Brain microvascular endothelial cell (primary cell): ENCODE measurements at regions not wholly inside any gene's neighbourhood (a gene's known extent, or its start where the extent isn't known, plus 50 kb on each side); places are given as distances from the start of the nearest gene placed in this dataset.

Experiments
- DNase-seq: peaks from one replicate; pipeline ENCODE4 v3.0.0-alpha.2; 2020
- H3K27ac ChIP-seq: fragments of 250-450 bp; sonication (Bioruptor Pico); 2 replicates; pipeline ENCODE4 v1.5.1; 2020; ENCODE audit warnings: mild to moderate bottlenecking, moderate library complexity
- H3K27me3 ChIP-seq: fragments of 250-450 bp; sonication (Bioruptor Pico); replicated peaks from 2 replicates; pipeline ENCODE4 v1.5.1; 2020; ENCODE audit warnings: mild to moderate bottlenecking
- H3K36me3 ChIP-seq: fragments of 250-450 bp; sonication (Bioruptor Pico); replicated peaks from 2 replicates; pipeline ENCODE4 v1.5.1; 2020; ENCODE audit warnings: mild to moderate bottlenecking
- H3K4me3 ChIP-seq: 2 replicates; pipeline ENCODE4 v1.5.1; 2011; ENCODE audit warnings: low read depth, mild to moderate bottlenecking, control low read depth, low read length, moderate library complexity
- in situ Hi-C: cut with HindIII; loops from 2 replicates; pipeline ENCODE4 v1.10.0; 2017; ENCODE audit warnings: low sequenced_read_pairs, low pct_ligation_motif_present
- TF ChIP-seq, protein P1 (sequence below): IDR thresholded peaks from 2 replicates; pipeline ENCODE4 v1.5.1; 2011; ENCODE audit warnings: low read depth, mild to moderate bottlenecking, moderate library complexity, low read length, control low read depth, inconsistent platforms; ENCODE audit errors: missing control alignments

DNA sequence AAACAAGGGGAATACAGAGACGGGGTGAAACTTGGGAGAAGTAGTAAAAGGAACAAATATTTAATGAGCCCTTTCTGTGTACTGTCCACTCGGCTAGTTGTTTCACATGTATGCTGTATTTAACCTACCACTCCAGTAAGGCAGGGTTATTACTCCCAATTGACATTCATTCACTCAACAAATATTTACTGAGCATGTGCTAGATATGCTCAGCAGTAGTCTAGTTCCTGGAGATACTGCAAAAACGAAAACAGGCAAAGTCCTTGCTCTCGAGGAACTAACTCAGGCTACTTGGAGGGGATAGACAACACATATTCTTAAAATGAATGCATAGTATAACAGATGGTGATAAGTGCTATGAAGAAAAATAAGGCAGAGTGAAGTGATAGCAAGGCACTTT, 207.3 kb downstream of the SS18 start:
- in situ Hi-C loops, result no loop called here
- Histone ChIP-seq H3K27ac (no peak overlapping the region), H3K36me3 (no peaks in the 10 kb centered on the region), H3K4me3 (no peak overlapping the region), H3K27me3 (no peaks in the 10 kb centered on the region)
- TF ChIP-seq, protein P1, sequence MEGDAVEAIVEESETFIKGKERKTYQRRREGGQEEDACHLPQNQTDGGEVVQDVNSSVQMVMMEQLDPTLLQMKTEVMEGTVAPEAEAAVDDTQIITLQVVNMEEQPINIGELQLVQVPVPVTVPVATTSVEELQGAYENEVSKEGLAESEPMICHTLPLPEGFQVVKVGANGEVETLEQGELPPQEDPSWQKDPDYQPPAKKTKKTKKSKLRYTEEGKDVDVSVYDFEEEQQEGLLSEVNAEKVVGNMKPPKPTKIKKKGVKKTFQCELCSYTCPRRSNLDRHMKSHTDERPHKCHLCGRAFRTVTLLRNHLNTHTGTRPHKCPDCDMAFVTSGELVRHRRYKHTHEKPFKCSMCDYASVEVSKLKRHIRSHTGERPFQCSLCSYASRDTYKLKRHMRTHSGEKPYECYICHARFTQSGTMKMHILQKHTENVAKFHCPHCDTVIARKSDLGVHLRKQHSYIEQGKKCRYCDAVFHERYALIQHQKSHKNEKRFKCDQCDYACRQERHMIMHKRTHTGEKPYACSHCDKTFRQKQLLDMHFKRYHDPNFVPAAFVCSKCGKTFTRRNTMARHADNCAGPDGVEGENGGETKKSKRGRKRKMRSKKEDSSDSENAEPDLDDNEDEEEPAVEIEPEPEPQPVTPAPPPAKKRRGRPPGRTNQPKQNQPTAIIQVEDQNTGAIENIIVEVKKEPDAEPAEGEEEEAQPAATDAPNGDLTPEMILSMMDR, result no peak
- no peak for DNase-seq

DNA sequence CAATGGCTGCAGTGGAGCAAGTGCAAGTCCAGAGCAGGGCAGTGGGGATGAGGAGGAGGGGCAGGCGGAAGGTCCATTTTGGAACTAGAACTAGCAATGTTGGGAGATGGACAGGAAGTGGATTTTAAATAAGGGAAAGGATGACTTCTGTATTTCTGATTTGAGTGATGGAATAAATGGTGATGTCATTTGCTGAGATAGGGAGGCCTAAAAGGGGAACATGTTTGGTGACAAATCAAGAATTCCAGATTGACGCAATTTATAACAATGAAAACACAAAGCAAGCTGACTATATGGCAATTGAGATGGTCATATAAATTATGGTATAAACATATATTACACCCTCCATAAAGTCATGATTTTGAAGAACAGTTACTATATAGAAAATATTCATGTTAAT, 209.3 kb downstream of the SS18 start:
- Histone ChIP-seq H3K27ac (no peak overlapping the region), H3K36me3 (no peaks in the 10 kb centered on the region), H3K27me3 (no peaks in the 10 kb centered on the region), H3K4me3 (no peak overlapping the region)
- in situ Hi-C loops, result no loop called here
- DNase-seq, result no peak
- TF ChIP-seq, protein P1, result no peak

DNA sequence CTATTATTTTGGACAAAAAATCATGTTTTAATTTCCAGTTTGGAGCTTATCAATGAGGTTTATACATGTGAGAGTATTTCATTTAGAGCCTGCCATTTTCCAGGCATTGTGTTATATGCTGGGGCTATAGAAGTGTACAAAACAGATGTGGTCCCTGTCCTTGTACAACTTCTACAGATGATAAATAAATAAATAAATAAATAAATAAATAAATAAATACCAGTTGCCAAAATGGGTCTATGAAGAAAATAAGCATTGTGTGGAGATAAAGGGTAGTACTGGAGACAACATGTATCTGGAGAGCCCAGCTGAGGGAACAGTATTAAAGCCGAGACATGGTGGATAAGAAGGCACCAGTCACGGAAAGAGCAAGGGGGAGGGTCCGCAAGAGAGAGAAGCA, 210.0 kb downstream of the SS18 start:
- in situ Hi-C loops, result no loop called here
- no peak for DNase-seq
- Histone ChIP-seq H3K27ac (no peak overlapping the region), H3K4me3 (no peak overlapping the region), H3K36me3 (no peaks in the 10 kb centered on the region), H3K27me3 (no peaks in the 10 kb centered on the region)
- TF ChIP-seq, protein P1, result no peak

DNA sequence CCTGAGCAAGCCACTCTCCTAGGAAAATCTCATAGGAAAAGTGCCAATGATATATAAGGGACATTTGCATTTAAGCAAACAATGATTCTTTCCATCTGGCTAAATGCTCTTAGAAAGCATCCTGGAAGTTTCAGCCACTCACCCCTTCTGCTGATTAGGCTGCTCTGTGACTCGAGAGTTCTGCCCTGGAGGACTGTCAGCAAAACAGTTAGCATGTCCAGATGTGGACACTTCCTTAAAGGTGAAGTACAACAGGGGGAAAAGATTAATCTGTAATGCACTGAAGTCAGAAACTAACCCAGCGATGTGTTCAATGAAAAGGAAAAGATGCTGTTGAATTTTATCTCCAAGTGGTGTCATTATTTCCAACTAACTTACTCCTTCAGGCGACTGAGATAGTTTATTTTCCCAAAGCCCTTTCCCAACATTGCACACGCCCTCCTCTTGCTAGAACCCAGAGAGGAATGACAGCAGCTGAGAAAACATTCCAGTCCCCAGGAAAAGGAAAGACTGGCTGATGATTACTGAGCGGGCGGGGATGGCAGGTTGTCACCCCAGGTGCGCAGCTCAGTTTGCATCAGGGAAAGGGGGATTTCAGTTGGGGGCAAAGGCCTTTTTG, 214.0 kb downstream of the SS18 start:
- no peak for DNase-seq
- Histone ChIP-seq H3K27me3 (no peaks in the 10 kb centered on the region), H3K4me3 (no peak overlapping the region), H3K27ac (no peak overlapping the region), H3K36me3 (no peaks in the 10 kb centered on the region)
- in situ Hi-C loops, result no loop called here
- TF ChIP-seq, protein P1, result no peak

DNA sequence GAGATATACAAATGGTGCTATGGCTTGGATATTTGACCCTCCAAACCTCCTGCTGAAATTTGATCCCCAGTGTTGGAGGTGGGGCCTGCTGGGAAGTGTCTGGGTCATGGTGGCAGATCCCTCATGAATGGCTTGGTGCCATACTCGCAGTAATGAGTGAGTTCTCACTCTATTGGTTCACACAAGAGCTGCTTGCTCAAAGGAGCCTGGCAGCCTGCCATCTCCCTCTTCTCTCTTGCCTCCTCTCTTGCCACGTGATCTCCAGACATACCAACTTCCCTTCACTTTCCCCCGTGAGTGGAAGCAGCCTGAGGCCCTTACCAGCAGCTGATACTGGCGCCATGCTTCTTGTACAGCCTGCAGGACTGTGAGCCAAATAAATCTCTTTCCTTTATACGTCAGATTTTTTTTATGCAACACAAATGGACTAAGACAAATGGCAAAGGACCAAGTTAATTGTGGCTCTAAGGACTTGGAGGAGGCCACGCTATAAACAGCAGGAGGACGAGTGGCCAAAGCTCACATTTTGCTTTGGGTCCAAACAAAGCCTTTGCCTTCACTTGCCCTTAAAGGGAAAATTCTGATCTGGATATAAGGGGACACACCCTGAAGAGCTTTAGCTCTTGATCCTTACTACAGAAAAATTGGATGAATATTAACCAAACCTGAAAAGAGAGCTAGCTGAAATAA, 214.7 kb downstream of the SS18 start:
- Histone ChIP-seq H3K27me3 (no peaks in the 10 kb centered on the region), H3K36me3 (no peaks in the 10 kb centered on the region), H3K27ac (no peak overlapping the region), H3K4me3 (no peak overlapping the region)
- TF ChIP-seq, protein P1, result no peak
- DNase-seq, result no peak
- in situ Hi-C loops, result no loop called here
